Upper lobe of right lung (tissue), 1 donor: ENCODE measurements at regions not wholly inside any gene's neighbourhood (a gene's known extent, or its start where the extent isn't known, plus 50 kb on each side); places are given as distances from the start of the nearest gene placed in this dataset.

Source experiments
- ATAC-seq: fragments of 200-7000 bp; cut with Tn5 transposase; one replicate; pipeline ENCODE4 v1.9.1; 2020; ENCODE audit warnings: mild to moderate bottlenecking, moderate library complexity
- DNase-seq: peaks from one replicate; pipeline ENCODE4 v3.0.0-alpha.2; 2020
- H3K27ac ChIP-seq: fragments of 200-600 bp; one replicate; pipeline ENCODE4 v1.8.0; 2022
- H3K27me3 ChIP-seq: fragments of 200-600 bp; one replicate; pipeline ENCODE4 v1.8.0; 2022; ENCODE audit warnings: mild to moderate bottlenecking
- H3K36me3 ChIP-seq: fragments of 200-600 bp; one replicate; pipeline ENCODE4 v1.8.0; 2022
- H3K4me1 ChIP-seq: fragments of 200-600 bp; one replicate; pipeline ENCODE4 v1.8.0; 2022
- H3K4me3 ChIP-seq: fragments of 200-600 bp; one replicate; pipeline ENCODE4 v1.8.0; 2022; ENCODE audit warnings: mild to moderate bottlenecking
- H3K9me3 ChIP-seq: fragments of 200-600 bp; one replicate; pipeline ENCODE4 v1.8.0; 2022
- CTCF ChIP-seq: fragments of 200-600 bp; IDR thresholded peaks from one replicate; pipeline ENCODE4 v1.8.0; 2022; ENCODE audit warnings: antibody characterized with exemption
- intact Hi-C: fragments of 100-400 bp; cut with DNase I; formaldehyde crosslinking; loops from one replicate; pipeline ENCODE4 v1.11.0; 2022
- donor health status: DM: no; HTN: yes; CAD: no; lungs with severe emphysema.

GRCh38 chr1:83770319-83770661, 228.6 kb downstream of the TTLL7 start:
- H3K36me3 ChIP-seq: no peaks in the 10 kb centered on the region
- no peak for DNase-seq
- no peaks in the 10 kb centered on the region for H3K27me3 ChIP-seq
- no peaks in the 10 kb centered on the region for H3K9me3 ChIP-seq
- intact Hi-C loops: no loop called here
- no peak for ATAC-seq
- H3K4me1 ChIP-seq: no peaks in the 10 kb centered on the region
- H3K27ac ChIP-seq: no peak overlapping the region
- TF ChIP-seq CTCF: no peak
- H3K4me3 ChIP-seq: no peak overlapping the region

GRCh38 chr1:83769594-83770318, 229.2 kb downstream of the TTLL7 start:
- Histone ChIP-seq H3K27me3 (no peaks in the 10 kb centered on the region), H3K9me3 (no peaks in the 10 kb centered on the region), H3K36me3 (no peaks in the 10 kb centered on the region), H3K27ac (no peak overlapping the region), H3K4me3 (no peak overlapping the region), H3K4me1 (no peaks in the 10 kb centered on the region)
- TF ChIP-seq CTCF: no peak
- intact Hi-C loops: no loop called here
- ATAC-seq (no peak), DNase-seq (no peak)

GRCh38 chr1:83769072-83769471, 229.9 kb downstream of the TTLL7 start:
- H3K27ac ChIP-seq: no peak overlapping the region
- no peak for TF ChIP-seq CTCF
- H3K4me3 ChIP-seq: no peak overlapping the region
- intact Hi-C loops: no loop called here
- no peaks in the 10 kb centered on the region for H3K36me3 ChIP-seq
- H3K4me1 ChIP-seq: no peaks in the 10 kb centered on the region
- no peak for ATAC-seq
- no peaks in the 10 kb centered on the region for H3K27me3 ChIP-seq
- H3K9me3 ChIP-seq: no peaks in the 10 kb centered on the region
- DNase-seq: no peak

- ATAC-seq: no peak
- no peaks in the 10 kb centered on the region for H3K9me3 ChIP-seq
- no peak overlapping the region for H3K27ac ChIP-seq
- no peak overlapping the region for H3K4me3 ChIP-seq
- DNase-seq: no peak
- intact Hi-C loops: no loop called here
- H3K36me3 ChIP-seq: no peaks in the 10 kb centered on the region
- no peaks in the 10 kb centered on the region for H3K27me3 ChIP-seq
- H3K4me1 ChIP-seq: no peaks in the 10 kb centered on the region
- no peak for TF ChIP-seq CTCF
Observed at GRCh38 chr1:83766241-83766691, 232.7 kb downstream of the TTLL7 start.

- intact Hi-C loops: no loop called here
Observed at GRCh38 chr1:83765125-83765524, 233.8 kb downstream of the TTLL7 start.

More at GRCh38 chr1:83765125-83765524, 233.8 kb downstream of the TTLL7 start:
- no peak overlapping the region for H3K4me3 ChIP-seq
- no peaks in the 10 kb centered on the region for H3K27me3 ChIP-seq
- no peaks in the 10 kb centered on the region for H3K4me1 ChIP-seq
- H3K9me3 ChIP-seq: no peaks in the 10 kb centered on the region
- no peak for TF ChIP-seq CTCF
- DNase-seq: no peak
- no peak overlapping the region for H3K27ac ChIP-seq
- H3K36me3 ChIP-seq: no peaks in the 10 kb centered on the region
- no peak for ATAC-seq
